Keratinocyte (primary cell): ENCODE measurements at regions not wholly inside any gene's neighbourhood (a gene's known extent, or its start where the extent isn't known, plus 50 kb on each side); places are given as distances from the start of the nearest gene placed in this dataset.

ENCODE experiments used
- DNase-seq: peaks from one replicate; pipeline ENCODE4 v3.0.0-alpha.2; 2011; ENCODE audit warnings: low read depth, missing footprints, low spot score
- FAIRE-seq: peaks from 2 replicates; lab custom pipeline; 2011; peaks lifted over from hg19 to GRCh38; lab: Jason Lieb, UNC
- H2AFZ ChIP-seq: 2 replicates; pipeline ENCODE4 v1.6.0; 2012; ENCODE audit warnings: low read length, control low read depth, inconsistent platforms; ENCODE audit not compliant: control insufficient read depth
- H3K27ac ChIP-seq: 2 replicates; pipeline ENCODE4 v1.5.1; 2011; ENCODE audit warnings: low read length; ENCODE audit not compliant: control insufficient read depth, insufficient read depth
- H3K27me3 ChIP-seq: 3 replicates; pipeline ENCODE4 v1.6.0; 2011; ENCODE audit warnings: low read length; ENCODE audit not compliant: control insufficient read depth, insufficient read depth; ENCODE audit errors: extremely low read depth
- H3K36me3 ChIP-seq, 2 experiments: 2 replicates in 1 of 2; 3 replicates in 1 of 2; pipeline ENCODE4 v1.5.1; 2011; ENCODE audit warnings: low read length in 2 of 2, mild to moderate bottlenecking in 1 of 2; ENCODE audit not compliant: control insufficient read depth in 2 of 2, insufficient read depth in 2 of 2; ENCODE audit errors: extremely low read depth in 1 of 2
- H3K4me1 ChIP-seq: 3 replicates; pipeline ENCODE4 v1.5.1; 2011; ENCODE audit warnings: low read length; ENCODE audit not compliant: control insufficient read depth, insufficient read depth; ENCODE audit errors: extremely low read depth
- H3K4me2 ChIP-seq: 3 replicates; pipeline ENCODE4 v1.6.0; 2011; ENCODE audit warnings: low read depth, low read length; ENCODE audit not compliant: control insufficient read depth, insufficient read depth; ENCODE audit errors: extremely low read depth
- H3K4me3 ChIP-seq, 3 experiments: fragments of 200-600 bp in 1 of 3; sonication (generic) in 1 of 3; 2 replicates in 2 of 3; 3 replicates in 1 of 3; pipeline ENCODE4 v1.5.1; 2011 to 2016; ENCODE audit warnings: low read length in 3 of 3, mild to moderate bottlenecking in 3 of 3, control low read depth in 2 of 3, inconsistent platforms in 1 of 3, low read depth in 1 of 3, mixed read lengths in 1 of 3, mixed run types in 1 of 3, moderate library complexity in 1 of 3; ENCODE audit not compliant: control insufficient read depth in 2 of 3, insufficient read depth in 2 of 3; ENCODE audit errors: extremely low read depth in 1 of 3
- H3K79me2 ChIP-seq: 2 replicates; pipeline ENCODE4 v1.6.0; 2012; ENCODE audit warnings: low read length; ENCODE audit not compliant: control insufficient read depth, insufficient read depth
- H3K9ac ChIP-seq: 3 replicates; pipeline ENCODE4 v1.6.0; 2011; ENCODE audit warnings: low read length; ENCODE audit not compliant: control insufficient read depth, insufficient read depth; ENCODE audit errors: extremely low read depth
- H3K9me1 ChIP-seq: 3 replicates; pipeline ENCODE4 v1.6.0; 2011; ENCODE audit warnings: low read length; ENCODE audit not compliant: control insufficient read depth, insufficient read depth; ENCODE audit errors: extremely low read depth
- H3K9me3 ChIP-seq: 2 replicates; pipeline ENCODE4 v1.5.1; 2012; ENCODE audit warnings: low read depth, low read length; ENCODE audit not compliant: control insufficient read depth
- H4K20me1 ChIP-seq: 3 replicates; pipeline ENCODE4 v1.6.0; 2011; ENCODE audit warnings: low read length; ENCODE audit not compliant: control insufficient read depth, insufficient read depth; ENCODE audit errors: extremely low read depth
- CTCF ChIP-seq, 3 experiments: IDR thresholded peaks in 1 of 3; conservative IDR thresholded peaks in 1 of 3; optimal IDR thresholded peaks in 1 of 3; 2 replicates in 2 of 3; 3 replicates in 1 of 3; pipeline versions ENCODE3 to v1.5.1; 2011; ENCODE audit warnings: low read length in 3 of 3, mild to moderate bottlenecking in 3 of 3, moderate library complexity in 2 of 3, control low read depth in 1 of 3, inconsistent platforms in 1 of 3; ENCODE audit not compliant: insufficient read depth in 2 of 3; ENCODE audit errors: extremely low read depth in 1 of 3
- EZH2 ChIP-seq: IDR thresholded peaks from one replicate; pipeline ENCODE4 v1.6.1; 2012; ENCODE audit warnings: inconsistent platforms, mild to moderate bottlenecking, low read length, moderate library complexity
- dilution Hi-C: fragments of 300-500 bp; cut with MboI; formaldehyde crosslinking; loops from one replicate; pipeline ENCODE4 v1.7.0; 2020; ENCODE audit warnings: low sequenced_read_pairs; ENCODE audit not compliant: extremely low pct_ligation_motif_present

GRCh38 chr10:131646551-131647525 lies 254.0 kb upstream of the PPP2R2D start:
- Histone ChIP-seq H3K36me3 (no peaks in the 10 kb centered on the region), H2AFZ (no peak overlapping the region), H4K20me1 (no peaks in the 10 kb centered on the region), H3K79me2 (no peaks in the 10 kb centered on the region), H3K4me1 (no peaks in the 10 kb centered on the region), H3K9me1 (no peaks in the 10 kb centered on the region), H3K9me3 (peaks cover 11% of the 10 kb centered on the region), H3K4me2 (no peak overlapping the region), H3K9ac (no peak overlapping the region), H3K4me3 (no peak overlapping the region), H3K27me3 (no peaks in the 10 kb centered on the region), H3K27ac (no peak overlapping the region)
- no peak for FAIRE-seq
- no peak for TF ChIP-seq EZH2
- no peak for TF ChIP-seq CTCF (optimal IDR thresholded peaks at IDR 0.05 in 1 of 3, IDR thresholded peaks at IDR 0.05 in 1 of 3, conservative IDR thresholded peaks at IDR 0.05 in 1 of 3; ENCODE audit: extremely low read depth in 1 of 3, insufficient read depth in 2 of 3, low read length in 3 of 3)
- no peak for DNase-seq
- dilution Hi-C loops, result no loop called here

- Histone ChIP-seq H3K36me3 (no peaks in the 10 kb centered on the region), H3K4me2 (no peak overlapping the region), H3K9me3 (peaks cover 11% of the 10 kb centered on the region), H3K27me3 (no peaks in the 10 kb centered on the region), H3K9ac (no peak overlapping the region), H3K4me3 (no peak overlapping the region), H2AFZ (no peak overlapping the region), H4K20me1 (no peaks in the 10 kb centered on the region), H3K9me1 (no peaks in the 10 kb centered on the region), H3K4me1 (no peaks in the 10 kb centered on the region), H3K27ac (no peak overlapping the region), H3K79me2 (no peaks in the 10 kb centered on the region)
- no peak for FAIRE-seq
- DNase-seq, result no peak
- no peak for TF ChIP-seq CTCF (optimal IDR thresholded peaks at IDR 0.05 in 1 of 3, IDR thresholded peaks at IDR 0.05 in 1 of 3, conservative IDR thresholded peaks at IDR 0.05 in 1 of 3; ENCODE audit: extremely low read depth in 1 of 3, insufficient read depth in 2 of 3, low read length in 3 of 3)
- no peak for TF ChIP-seq EZH2
- dilution Hi-C loops, result no loop called here
Observed at GRCh38 chr10:131647789-131648188, 253.0 kb upstream of the PPP2R2D start.
